Retina (tissue), 1 donor: ENCODE measurements at regions not wholly inside any gene's neighbourhood (a gene's known extent, or its start where the extent isn't known, plus 50 kb on each side); places are given as distances from the start of the nearest gene placed in this dataset.

Experiments used
- DNase-seq: peaks from one replicate; pipeline ENCODE4 v3.0.0-alpha.2; 2016

DNA sequence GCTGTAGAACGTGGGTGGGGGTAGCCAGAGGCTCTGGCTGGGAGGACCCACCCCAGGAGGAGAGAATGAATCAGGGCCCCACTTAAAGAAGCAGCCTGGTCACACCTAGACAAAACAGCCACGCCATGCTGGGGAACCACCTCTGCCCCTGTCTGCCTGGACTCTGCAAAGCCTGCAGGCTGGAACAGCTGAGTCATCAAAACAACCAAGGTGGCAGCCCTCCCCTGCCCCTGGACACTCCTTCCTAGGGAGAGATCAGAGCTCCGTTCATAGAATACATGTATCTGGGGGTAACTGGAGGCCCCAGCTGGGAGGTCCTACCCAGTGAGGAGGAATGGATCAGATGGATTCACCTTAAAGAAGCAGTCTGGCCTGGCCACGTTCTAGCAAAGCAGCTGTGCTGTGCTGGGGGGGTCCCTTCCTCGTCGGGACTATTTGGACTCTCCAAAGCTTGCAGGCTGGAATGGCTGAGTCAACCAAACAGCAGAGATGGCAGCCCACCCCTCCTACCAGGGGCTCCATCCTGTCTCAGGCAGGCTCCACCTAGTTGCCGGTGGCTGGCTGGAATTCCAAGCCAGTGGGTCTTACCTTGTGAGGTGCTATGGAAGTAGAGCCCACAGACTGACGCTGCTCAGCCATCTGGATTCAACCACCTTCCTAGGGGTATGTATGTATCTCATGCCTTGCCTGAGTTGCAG is 50.5 kb upstream of the NT5C1B start:
- DNase-seq, result no peak
